NCI-H1092 treated with DMSO at 0.1 percent for 48 hours (cell line): ENCODE measurements at regions not wholly inside any gene's neighbourhood (a gene's known extent, or its start where the extent isn't known, plus 50 kb on each side); places are given as distances from the start of the nearest gene placed in this dataset.
A peak's percentile ranks its signal among the peaks of the same experiment; 100 is the strongest.

Source experiments
- DNase-seq: peaks from one replicate; lab custom pipeline; 2025; lab: John Stamatoyannopoulos, UW

GRCh38 chr1:234732260-234732659, 122.3 kb upstream of the IRF2BP2 start:
- DNase-seq, result no peak

- no peak for DNase-seq
These were observed 121.6 kb upstream of the IRF2BP2 start for GRCh38 chr1:234731569-234732085.

- no peak for DNase-seq
These were observed 121.0 kb upstream of the IRF2BP2 start for GRCh38 chr1:234730770-234731568.

GRCh38 chr1:234730475-234730769, 120.4 kb upstream of the IRF2BP2 start:
- no peak for DNase-seq

- DNase-seq, result no peak
These were observed 119.8 kb upstream of the IRF2BP2 start for GRCh38 chr1:234729561-234730474.

GRCh38 chr1:234728740-234729139, 118.8 kb upstream of the IRF2BP2 start:
- no peak for DNase-seq

GRCh38 chr1:234727018-234727940, 117.3 kb upstream of the IRF2BP2 start:
- DNase-seq, result peak; percentile 87

- DNase-seq, result peak; percentile 45
These were observed 116.5 kb upstream of the IRF2BP2 start for GRCh38 chr1:234726359-234726943.

- peak; percentile 94 for DNase-seq
These were observed 115.5 kb upstream of the IRF2BP2 start for GRCh38 chr1:234725177-234726132.

- DNase-seq, result peak; percentile 100
These were observed 114.7 kb upstream of the IRF2BP2 start for GRCh38 chr1:234724516-234725176.

GRCh38 chr1:234722904-234723720, 113.1 kb upstream of the IRF2BP2 start:
- DNase-seq, result no peak

GRCh38 chr1:234722270-234722704, 112.3 kb upstream of the IRF2BP2 start:
- DNase-seq, result peak; percentile 78

GRCh38 chr1:234721476-234722269, 111.7 kb upstream of the IRF2BP2 start:
- peak; percentile 78 for DNase-seq

- DNase-seq, result no peak
These were observed 110.9 kb upstream of the IRF2BP2 start for GRCh38 chr1:234720709-234721441.

GRCh38 chr1:234719454-234720251, 109.7 kb upstream of the IRF2BP2 start:
- DNase-seq, result peak; percentile 57
